Astrocyte (in vitro differentiated cells and primary cell): ENCODE measurements at regions not wholly inside any gene's neighbourhood (a gene's known extent, or its start where the extent isn't known, plus 50 kb on each side); places are given as distances from the start of the nearest gene placed in this dataset.

Source experiments
- CTCF ChIP-seq: IDR thresholded peaks from 2 replicates; pipeline ENCODE4 v1.5.1; 2011; ENCODE audit warnings: low read depth, mild to moderate bottlenecking, inconsistent platforms, low read length, moderate library complexity; ENCODE audit not compliant: insufficient read depth
- EZH2 ChIP-seq: IDR thresholded peaks from 2 replicates; pipeline ENCODE4 v1.6.1; 2012; ENCODE audit warnings: mild to moderate bottlenecking, low read length, inconsistent platforms; ENCODE audit not compliant: insufficient read depth

- no peak for TF ChIP-seq CTCF
- no peak for TF ChIP-seq EZH2
Measured at GRCh38 chr18:42534313-42534712, 579.3 kb downstream of the PIK3C3 start.
